ENCODE measurements at regions not wholly inside any gene's neighbourhood (a gene's known extent, or its start where the extent isn't known, plus 50 kb on each side); places are given as distances from the start of the nearest gene placed in this dataset.

- no peak for TF ChIP-seq CTCF (IDR thresholded peaks at IDR 0.05; ENCODE audit: insufficient read depth, low read length, missing control alignments)
- no peak for DNase-seq (ENCODE audit: low read depth, low spot score)
- CTCF ChIA-PET: interaction anchor here (0.6 to 0.9 kb wide), 2 partner anchors 68 to 129 kb away, joined by 3 to 4 read pairs; no protein-coding TSS in a partner anchor
- no peak overlapping the region for H3K4me3 ChIP-seq (ENCODE audit: low read depth, low read length)
- POLR2A ChIA-PET: interaction anchor here (0.6 to 0.9 kb wide), 2 partner anchors 13 to 30 kb away, joined by 3 to 4 read pairs; no protein-coding TSS in a partner anchor
Measured at GRCh38 chr16:86693033-86693432, 114.7 kb downstream of the FOXL1 start.

- ChIA-PET POLR2A (no interaction called here), CTCF (interaction anchor here (1.1 to 1.2 kb wide), 2 partner anchors 9 to 12 kb away, joined by 4 read pairs; no protein-coding TSS in a partner anchor)
- H3K4me3 ChIP-seq (ENCODE audit: low read depth, low read length): no peak overlapping the region
- DNase-seq (ENCODE audit: low read depth, low spot score): no peak
- no peak for TF ChIP-seq CTCF (IDR thresholded peaks at IDR 0.05; ENCODE audit: insufficient read depth, low read length, missing control alignments)
Measured at GRCh38 chr16:86697715-86698114, 119.4 kb downstream of the FOXL1 start.

- ChIA-PET POLR2A (no interaction called here), CTCF (interaction anchor here (1.2 kb wide), 2 partner anchors 10 to 19 kb away, joined by 3 read pairs; no protein-coding TSS in a partner anchor)
- DNase-seq (ENCODE audit: low read depth, low spot score): no peak
- no peak overlapping the region for H3K4me3 ChIP-seq (ENCODE audit: low read depth, low read length)
- TF ChIP-seq CTCF (IDR thresholded peaks at IDR 0.05; ENCODE audit: insufficient read depth, low read length, missing control alignments): no peak
Measured at GRCh38 chr16:86700046-86700945, 121.9 kb downstream of the FOXL1 start.

- DNase-seq (ENCODE audit: low read depth, low spot score): no peak
- TF ChIP-seq CTCF (IDR thresholded peaks at IDR 0.05; ENCODE audit: insufficient read depth, low read length, missing control alignments): no peak
- CTCF ChIA-PET: interaction anchor here (1.0 kb wide), 1 partner anchor 58 kb away, joined by 3 read pairs; no protein-coding TSS in a partner anchor
- POLR2A ChIA-PET: no interaction called here
- no peak overlapping the region for H3K4me3 ChIP-seq (ENCODE audit: low read depth, low read length)
Measured at GRCh38 chr16:86701286-86701975, 123.1 kb downstream of the FOXL1 start.

GRCh38 chr16:86702824-86703588 lies 124.7 kb downstream of the FOXL1 start:
- DNase-seq (ENCODE audit: low read depth, low spot score): no peak
- no peak overlapping the region for H3K4me3 ChIP-seq (ENCODE audit: low read depth, low read length)
- TF ChIP-seq CTCF (IDR thresholded peaks at IDR 0.05; ENCODE audit: insufficient read depth, low read length, missing control alignments): no peak
- ChIA-PET POLR2A (no interaction called here), CTCF (no interaction called here)
